ENCODE measurements at regions not wholly inside any gene's neighbourhood (a gene's known extent, or its start where the extent isn't known, plus 50 kb on each side); places are given as distances from the start of the nearest gene placed in this dataset.

DNA sequence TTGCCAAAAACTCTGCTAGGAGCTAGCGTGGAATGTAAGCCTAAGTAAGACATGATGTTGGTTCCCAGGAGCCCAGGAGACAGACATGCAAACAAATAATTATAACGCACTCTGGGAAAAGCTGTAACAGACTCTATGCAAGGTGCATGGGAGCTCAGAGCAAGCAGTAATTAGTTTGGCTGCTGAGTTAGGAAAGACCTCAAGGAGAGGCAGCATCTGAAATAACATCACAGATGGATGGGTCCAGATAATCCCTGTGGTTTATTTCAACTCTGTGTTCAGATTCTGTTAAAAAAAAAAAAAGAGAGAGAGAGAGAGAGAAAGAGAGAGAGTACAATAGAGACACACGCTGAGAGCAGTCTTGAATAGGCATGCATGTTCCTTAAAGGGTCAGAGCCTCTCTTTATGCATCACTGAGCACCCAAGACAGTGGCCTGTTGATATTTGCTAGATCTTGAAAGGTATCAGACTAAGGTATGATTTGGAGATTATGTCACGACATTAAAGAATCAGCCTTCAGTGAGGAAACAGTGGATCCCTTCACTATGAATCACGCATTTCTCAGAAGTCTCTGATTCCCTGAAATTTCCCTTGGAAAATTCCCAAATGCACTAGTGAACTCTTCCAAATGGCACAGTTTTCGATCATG is 124.4 kb upstream of the LIPC start:
- Histone ChIP-seq H3K4me3 (no peak overlapping the region), H3K27ac (no peak overlapping the region), H3K36me3 (no peaks in the 10 kb centered on the region), H3K9me3 (no peaks in the 10 kb centered on the region), H3K4me1 (peaks cover 16% of the 10 kb centered on the region), H3K27me3 (no peaks in the 10 kb centered on the region)
- intact Hi-C loops (cut with DNase I): no loop called here
- no peak for DNase-seq (ENCODE audit: extremely low spot score in 2 of 2)
- no peak for TF ChIP-seq POLR2AphosphoS5 (IDR thresholded peaks at IDR 0.05; ENCODE audit: insufficient read depth in 1 of 2, low read depth in 1 of 2)
- TF ChIP-seq, protein P1, sequence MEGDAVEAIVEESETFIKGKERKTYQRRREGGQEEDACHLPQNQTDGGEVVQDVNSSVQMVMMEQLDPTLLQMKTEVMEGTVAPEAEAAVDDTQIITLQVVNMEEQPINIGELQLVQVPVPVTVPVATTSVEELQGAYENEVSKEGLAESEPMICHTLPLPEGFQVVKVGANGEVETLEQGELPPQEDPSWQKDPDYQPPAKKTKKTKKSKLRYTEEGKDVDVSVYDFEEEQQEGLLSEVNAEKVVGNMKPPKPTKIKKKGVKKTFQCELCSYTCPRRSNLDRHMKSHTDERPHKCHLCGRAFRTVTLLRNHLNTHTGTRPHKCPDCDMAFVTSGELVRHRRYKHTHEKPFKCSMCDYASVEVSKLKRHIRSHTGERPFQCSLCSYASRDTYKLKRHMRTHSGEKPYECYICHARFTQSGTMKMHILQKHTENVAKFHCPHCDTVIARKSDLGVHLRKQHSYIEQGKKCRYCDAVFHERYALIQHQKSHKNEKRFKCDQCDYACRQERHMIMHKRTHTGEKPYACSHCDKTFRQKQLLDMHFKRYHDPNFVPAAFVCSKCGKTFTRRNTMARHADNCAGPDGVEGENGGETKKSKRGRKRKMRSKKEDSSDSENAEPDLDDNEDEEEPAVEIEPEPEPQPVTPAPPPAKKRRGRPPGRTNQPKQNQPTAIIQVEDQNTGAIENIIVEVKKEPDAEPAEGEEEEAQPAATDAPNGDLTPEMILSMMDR (IDR thresholded peaks at IDR 0.05): no peak
- TF ChIP-seq POLR2A (IDR thresholded peaks at IDR 0.05): no peak

DNA sequence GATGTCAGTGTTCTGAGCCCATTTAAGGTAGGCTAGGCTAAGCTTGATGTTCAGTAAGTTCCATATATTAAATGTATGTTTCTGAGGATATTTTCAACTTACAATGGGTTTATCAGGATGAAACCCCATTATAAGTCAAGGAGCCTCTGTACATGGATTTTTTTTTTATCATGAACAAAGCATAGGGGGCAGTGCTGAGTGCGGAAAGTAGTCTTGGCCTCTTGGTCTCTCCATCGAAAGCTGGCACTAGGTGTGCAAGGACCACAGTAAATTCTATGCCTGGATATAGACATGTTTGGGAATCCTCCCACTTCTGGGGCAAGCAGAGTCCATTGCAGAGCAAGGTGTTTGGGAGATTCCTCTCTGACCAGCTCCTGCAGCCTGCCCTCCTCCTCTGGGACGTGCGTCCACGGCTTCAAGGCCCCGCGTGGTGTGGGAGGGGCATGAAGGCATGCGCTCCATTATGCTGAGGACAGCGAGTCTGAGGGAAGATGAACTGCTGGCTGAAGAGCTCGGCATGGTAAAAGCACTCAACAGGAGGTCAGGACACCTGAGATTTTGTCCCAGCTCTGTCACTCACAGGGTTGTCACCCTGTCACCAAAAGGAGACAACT is 122.9 kb upstream of the LIPC start:
- no peak for TF ChIP-seq POLR2A (IDR thresholded peaks at IDR 0.05)
- TF ChIP-seq, protein P1 (IDR thresholded peaks at IDR 0.05): no peak
- TF ChIP-seq POLR2AphosphoS5 (IDR thresholded peaks at IDR 0.05; ENCODE audit: insufficient read depth in 1 of 2, low read depth in 1 of 2): no peak
- no peaks in the 10 kb centered on the region for H3K9me3 ChIP-seq
- H3K4me1 ChIP-seq: peaks cover 16% of the 10 kb centered on the region
- H3K36me3 ChIP-seq: no peaks in the 10 kb centered on the region
- no peak for DNase-seq (ENCODE audit: extremely low spot score in 2 of 2)
- H3K4me3 ChIP-seq: no peak overlapping the region
- H3K27me3 ChIP-seq: no peaks in the 10 kb centered on the region
- intact Hi-C loops (cut with DNase I): no loop called here
- H3K27ac ChIP-seq: no peak overlapping the region

DNA sequence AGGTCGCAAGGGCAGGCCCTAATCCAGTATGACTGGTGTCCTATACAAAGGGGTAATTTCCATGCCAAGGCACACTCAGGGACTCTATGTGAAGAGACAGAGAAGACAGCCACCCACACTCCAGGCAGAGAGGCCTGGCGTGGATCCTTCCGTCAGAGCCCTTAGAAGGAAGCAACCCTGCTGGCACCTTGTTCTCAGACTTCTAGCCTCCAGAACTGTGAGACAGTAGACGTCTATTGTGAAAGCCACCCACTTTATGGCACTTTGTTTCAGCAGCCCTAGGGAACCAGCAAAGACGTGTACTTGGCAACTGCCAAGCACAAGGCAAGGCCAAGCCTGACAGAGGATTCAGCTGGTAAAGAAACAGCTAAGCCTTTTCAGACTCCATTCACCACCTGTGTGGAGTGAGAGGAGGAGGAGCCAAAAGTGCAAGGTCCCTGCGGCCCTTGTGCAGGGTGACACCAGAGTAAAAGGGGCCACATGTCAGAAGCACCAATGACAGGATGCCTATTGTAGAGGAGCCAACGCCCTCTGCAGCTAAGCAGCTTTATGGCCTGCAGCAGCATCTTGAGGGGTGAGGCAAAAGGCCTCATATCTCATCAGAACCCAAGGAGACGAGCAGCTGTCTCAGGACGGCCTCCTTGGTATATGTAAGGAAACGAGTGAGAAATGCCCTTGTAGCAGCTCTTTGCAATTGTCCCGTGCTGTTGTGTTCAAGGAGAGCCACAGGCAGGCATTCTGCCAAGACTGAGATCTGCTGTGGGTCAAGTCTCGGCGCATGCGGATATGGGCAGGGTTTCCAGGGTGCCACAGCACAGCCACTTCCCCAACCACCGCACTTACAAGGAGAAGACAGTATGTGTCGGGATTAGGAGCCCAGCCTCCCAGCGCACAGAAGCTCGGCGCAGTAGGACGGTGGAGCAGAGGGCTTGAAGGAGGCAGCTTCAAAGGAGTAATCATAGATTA is 121.5 kb upstream of the LIPC start:
- DNase-seq (ENCODE audit: extremely low spot score in 2 of 2): no peak
- H3K4me1 ChIP-seq: peaks cover 16% of the 10 kb centered on the region
- H3K4me3 ChIP-seq: no peak overlapping the region
- H3K9me3 ChIP-seq: no peaks in the 10 kb centered on the region
- no peak for TF ChIP-seq POLR2AphosphoS5 (IDR thresholded peaks at IDR 0.05; ENCODE audit: insufficient read depth in 1 of 2, low read depth in 1 of 2)
- no peak for TF ChIP-seq POLR2A (IDR thresholded peaks at IDR 0.05)
- TF ChIP-seq, protein P1 (IDR thresholded peaks at IDR 0.05): no peak
- no peaks in the 10 kb centered on the region for H3K36me3 ChIP-seq
- H3K27me3 ChIP-seq: no peaks in the 10 kb centered on the region
- H3K27ac ChIP-seq: no peak overlapping the region
- intact Hi-C loops (cut with DNase I): no loop called here

DNA sequence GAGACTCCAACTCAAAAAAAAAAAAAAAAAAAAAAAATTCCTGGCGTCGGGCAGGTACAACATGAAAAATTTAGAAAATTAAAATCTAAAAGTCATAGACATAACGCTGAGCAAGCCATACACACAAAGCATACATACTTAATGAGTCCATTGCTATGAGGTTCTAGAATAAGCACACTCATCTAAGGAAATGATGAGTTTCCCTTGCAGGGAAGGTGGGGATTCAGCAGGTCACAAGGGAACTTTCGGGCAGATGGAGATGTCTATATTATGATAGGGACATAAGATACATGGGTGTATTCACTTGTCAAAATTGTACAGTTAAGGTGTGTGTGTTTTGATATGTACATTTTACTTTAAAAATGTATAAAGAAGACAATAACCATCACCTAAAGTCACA is 120.2 kb upstream of the LIPC start:
- Histone ChIP-seq H3K36me3 (no peaks in the 10 kb centered on the region), H3K27me3 (no peaks in the 10 kb centered on the region), H3K4me1 (peaks cover 16% of the 10 kb centered on the region), H3K27ac (no peak overlapping the region), H3K4me3 (no peak overlapping the region), H3K9me3 (no peaks in the 10 kb centered on the region)
- no peak for DNase-seq (ENCODE audit: extremely low spot score in 2 of 2)
- TF ChIP-seq POLR2AphosphoS5 (IDR thresholded peaks at IDR 0.05; ENCODE audit: insufficient read depth in 1 of 2, low read depth in 1 of 2) (no peak), POLR2A (IDR thresholded peaks at IDR 0.05) (no peak)
- TF ChIP-seq, protein P1 (IDR thresholded peaks at IDR 0.05): no peak
- intact Hi-C loops (cut with DNase I): no loop called here
